Adrenal gland (tissue), 5 donors: ENCODE measurements at regions not wholly inside any gene's neighbourhood (a gene's known extent, or its start where the extent isn't known, plus 50 kb on each side); places are given as distances from the start of the nearest gene placed in this dataset.

Experiments
- CTCF ChIP-seq, 6 experiments: fragments of 450-650 bp in 4 of 6; fragments of 200-600 bp in 2 of 6; sonication (generic) in 1 of 6; IDR thresholded peaks; 1 replicate in 5 of 6; 2 replicates in 1 of 6; pipeline versions ENCODE4 v1.5.1 to v1.8.0; 2016 to 2021; ENCODE audit warnings: antibody characterized with exemption in 6 of 6, mild to moderate bottlenecking in 2 of 6, moderate library complexity in 1 of 6
- POLR2A ChIP-seq, 2 donors: fragments of 450-650 bp; IDR thresholded peaks; one replicate each; pipeline ENCODE4 v1.6.1; 2017; ENCODE audit warnings: antibody characterized with exemption in 2 of 2, mild to moderate bottlenecking in 2 of 2, moderate library complexity in 1 of 2
- donor health status: DM: no; HTN: no; CAD: no.

DNA sequence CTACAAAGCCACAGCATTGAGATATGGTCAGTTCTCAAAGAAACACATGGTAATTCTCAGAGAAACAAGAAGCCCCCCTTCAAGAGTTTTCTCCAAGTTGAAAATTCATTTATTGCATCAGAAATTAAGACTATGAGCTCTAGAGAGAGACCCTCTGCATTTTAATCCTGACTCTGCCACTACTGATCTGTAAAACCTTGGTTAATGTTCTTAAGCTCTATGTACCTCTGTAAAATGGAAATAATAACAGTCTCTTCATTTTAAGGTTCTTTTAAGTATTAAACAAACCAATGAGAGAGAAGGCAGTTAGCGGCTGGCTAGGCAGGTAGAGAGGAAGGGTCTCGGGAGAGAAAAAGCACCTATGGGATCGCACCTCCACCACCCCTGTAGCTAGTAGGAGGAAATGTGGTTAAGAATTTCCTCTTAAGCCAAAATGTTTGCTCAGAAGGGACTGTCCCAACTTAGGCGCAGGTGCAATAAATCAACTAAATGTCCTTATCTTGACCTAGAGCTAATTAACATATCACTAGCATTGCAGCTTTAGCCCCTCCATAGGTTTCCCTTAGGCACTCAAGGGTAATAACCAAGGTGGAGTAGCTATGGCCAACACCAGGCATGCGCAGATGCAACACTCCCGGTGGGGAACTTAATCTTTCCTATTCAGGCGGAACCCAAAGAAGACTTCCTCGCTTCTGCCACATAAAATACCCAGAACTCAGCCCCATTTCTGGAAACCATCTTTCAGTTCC, 1685.4 kb downstream of the MRPL39 start:
- TF ChIP-seq CTCF (IDR thresholded peaks at IDR 0.05) (no peak), POLR2A (IDR thresholded peaks at IDR 0.05) (no peak)
